Body of pancreas (tissue), 4 donors: ENCODE measurements at regions not wholly inside any gene's neighbourhood (a gene's known extent, or its start where the extent isn't known, plus 50 kb on each side); places are given as distances from the start of the nearest gene placed in this dataset.

Experiments
- POLR2A ChIP-seq, 3 donors: fragments of 450-650 bp; IDR thresholded peaks; one replicate each; pipeline ENCODE4 v1.6.1; 2016; ENCODE audit warnings: antibody characterized with exemption in 3 of 3, mild to moderate bottlenecking in 2 of 3
- TF ChIP-seq, protein P1 (sequence below), 7 experiments: fragments of 450-650 bp in 4 of 7; fragments of 200-600 bp in 3 of 7; sonication (generic) in 3 of 7; IDR thresholded peaks; one replicate each; pipeline ENCODE4 v1.5.1; 2016 to 2019; ENCODE audit warnings: antibody characterized with exemption in 7 of 7

DNA sequence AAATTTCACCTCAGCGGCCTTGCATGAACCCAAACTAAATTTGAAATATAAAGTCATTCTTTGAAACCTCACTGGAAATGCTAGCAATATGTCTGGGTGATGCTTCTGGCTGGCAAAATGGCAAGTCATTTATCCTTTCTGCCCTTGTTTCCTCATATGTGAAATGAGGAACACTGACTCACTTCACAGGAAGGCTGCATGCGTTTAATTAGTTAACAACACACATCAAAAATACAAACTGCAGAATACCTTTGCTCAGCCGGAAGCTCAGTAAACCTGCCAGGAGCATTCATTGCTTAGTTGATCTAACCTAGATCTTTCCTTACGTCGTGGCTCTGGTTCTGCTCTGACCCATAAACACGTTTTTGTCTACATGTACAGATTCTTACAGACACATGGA is 214.2 kb upstream of the ACVR2A start:
- TF ChIP-seq, protein P1, sequence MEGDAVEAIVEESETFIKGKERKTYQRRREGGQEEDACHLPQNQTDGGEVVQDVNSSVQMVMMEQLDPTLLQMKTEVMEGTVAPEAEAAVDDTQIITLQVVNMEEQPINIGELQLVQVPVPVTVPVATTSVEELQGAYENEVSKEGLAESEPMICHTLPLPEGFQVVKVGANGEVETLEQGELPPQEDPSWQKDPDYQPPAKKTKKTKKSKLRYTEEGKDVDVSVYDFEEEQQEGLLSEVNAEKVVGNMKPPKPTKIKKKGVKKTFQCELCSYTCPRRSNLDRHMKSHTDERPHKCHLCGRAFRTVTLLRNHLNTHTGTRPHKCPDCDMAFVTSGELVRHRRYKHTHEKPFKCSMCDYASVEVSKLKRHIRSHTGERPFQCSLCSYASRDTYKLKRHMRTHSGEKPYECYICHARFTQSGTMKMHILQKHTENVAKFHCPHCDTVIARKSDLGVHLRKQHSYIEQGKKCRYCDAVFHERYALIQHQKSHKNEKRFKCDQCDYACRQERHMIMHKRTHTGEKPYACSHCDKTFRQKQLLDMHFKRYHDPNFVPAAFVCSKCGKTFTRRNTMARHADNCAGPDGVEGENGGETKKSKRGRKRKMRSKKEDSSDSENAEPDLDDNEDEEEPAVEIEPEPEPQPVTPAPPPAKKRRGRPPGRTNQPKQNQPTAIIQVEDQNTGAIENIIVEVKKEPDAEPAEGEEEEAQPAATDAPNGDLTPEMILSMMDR (IDR thresholded peaks at IDR 0.05), result no peak
- no peak for TF ChIP-seq POLR2A (IDR thresholded peaks at IDR 0.05)
